ENCODE measurements at regions not wholly inside any gene's neighbourhood (a gene's known extent, or its start where the extent isn't known, plus 50 kb on each side); places are given as distances from the start of the nearest gene placed in this dataset.

- H3K9me2 ChIP-seq (replicated peaks; ENCODE audit: low read depth, low read length), result no peaks in the 10 kb centered on the region
- no peak overlapping the region for H2AFZ ChIP-seq (ENCODE audit: low read length)
- no peaks in the 10 kb centered on the region for H3F3A ChIP-seq (ENCODE audit: low read depth)
- no peaks in the 10 kb centered on the region for H3K79me2 ChIP-seq (ENCODE audit: insufficient read depth, low read length)
- H3K4me2 ChIP-seq (ENCODE audit: low read depth, low read length, poor library complexity, severe bottlenecking), result no peak overlapping the region
- H4K20me1 ChIP-seq (ENCODE audit: insufficient read depth, low read length, poor library complexity, severe bottlenecking), result no peaks in the 10 kb centered on the region
- no peak overlapping the region for H3K9ac ChIP-seq (ENCODE audit: low read depth, low read length, poor library complexity, severe bottlenecking)
- H3K36me3 ChIP-seq (ENCODE audit: insufficient read depth, low read length), result no peaks in the 10 kb centered on the region
- H3K9me3 ChIP-seq (ENCODE audit: insufficient read depth, low read depth, low read length), result no peaks in the 10 kb centered on the region
- H3K4me3 ChIP-seq (ENCODE audit: low read length, poor library complexity, severe bottlenecking), result no peak overlapping the region
- no peaks in the 10 kb centered on the region for H3K4me1 ChIP-seq (ENCODE audit: insufficient read depth, low read length, poor library complexity, severe bottlenecking)
- H3K27me3 ChIP-seq (ENCODE audit: insufficient read depth, low read length, poor library complexity, severe bottlenecking), result no peaks in the 10 kb centered on the region
- TF ChIP-seq, protein P1, sequence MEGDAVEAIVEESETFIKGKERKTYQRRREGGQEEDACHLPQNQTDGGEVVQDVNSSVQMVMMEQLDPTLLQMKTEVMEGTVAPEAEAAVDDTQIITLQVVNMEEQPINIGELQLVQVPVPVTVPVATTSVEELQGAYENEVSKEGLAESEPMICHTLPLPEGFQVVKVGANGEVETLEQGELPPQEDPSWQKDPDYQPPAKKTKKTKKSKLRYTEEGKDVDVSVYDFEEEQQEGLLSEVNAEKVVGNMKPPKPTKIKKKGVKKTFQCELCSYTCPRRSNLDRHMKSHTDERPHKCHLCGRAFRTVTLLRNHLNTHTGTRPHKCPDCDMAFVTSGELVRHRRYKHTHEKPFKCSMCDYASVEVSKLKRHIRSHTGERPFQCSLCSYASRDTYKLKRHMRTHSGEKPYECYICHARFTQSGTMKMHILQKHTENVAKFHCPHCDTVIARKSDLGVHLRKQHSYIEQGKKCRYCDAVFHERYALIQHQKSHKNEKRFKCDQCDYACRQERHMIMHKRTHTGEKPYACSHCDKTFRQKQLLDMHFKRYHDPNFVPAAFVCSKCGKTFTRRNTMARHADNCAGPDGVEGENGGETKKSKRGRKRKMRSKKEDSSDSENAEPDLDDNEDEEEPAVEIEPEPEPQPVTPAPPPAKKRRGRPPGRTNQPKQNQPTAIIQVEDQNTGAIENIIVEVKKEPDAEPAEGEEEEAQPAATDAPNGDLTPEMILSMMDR (conservative IDR thresholded peaks at IDR 0.05; ENCODE audit: low read length), result no peak
- no peak for TF ChIP-seq EZH2phosphoT487 (IDR thresholded peaks at IDR 0.05; ENCODE audit: borderline replicate concordance)
Measured at GRCh38 chr17:34075076-34075475, 180.0 kb upstream of the CCL2 start.

GRCh38 chr17:34076743-34077631 is 178.1 kb upstream of the CCL2 start:
- no peak overlapping the region for H3K4me2 ChIP-seq (ENCODE audit: low read depth, low read length, poor library complexity, severe bottlenecking)
- H3K36me3 ChIP-seq (ENCODE audit: insufficient read depth, low read length), result no peaks in the 10 kb centered on the region
- no peak for TF ChIP-seq EZH2phosphoT487 (IDR thresholded peaks at IDR 0.05; ENCODE audit: borderline replicate concordance)
- TF ChIP-seq, protein P1 (conservative IDR thresholded peaks at IDR 0.05; ENCODE audit: low read length), result no peak
- H3F3A ChIP-seq (ENCODE audit: low read depth), result no peaks in the 10 kb centered on the region
- no peaks in the 10 kb centered on the region for H3K9me2 ChIP-seq (replicated peaks; ENCODE audit: low read depth, low read length)
- no peak overlapping the region for H2AFZ ChIP-seq (ENCODE audit: low read length)
- H3K9ac ChIP-seq (ENCODE audit: low read depth, low read length, poor library complexity, severe bottlenecking), result no peak overlapping the region
- H3K9me3 ChIP-seq (ENCODE audit: insufficient read depth, low read depth, low read length), result no peaks in the 10 kb centered on the region
- no peak overlapping the region for H3K4me3 ChIP-seq (ENCODE audit: low read length, poor library complexity, severe bottlenecking)
- no peaks in the 10 kb centered on the region for H3K27me3 ChIP-seq (ENCODE audit: insufficient read depth, low read length, poor library complexity, severe bottlenecking)
- H4K20me1 ChIP-seq (ENCODE audit: insufficient read depth, low read length, poor library complexity, severe bottlenecking), result no peaks in the 10 kb centered on the region
- no peaks in the 10 kb centered on the region for H3K4me1 ChIP-seq (ENCODE audit: insufficient read depth, low read length, poor library complexity, severe bottlenecking)
- H3K79me2 ChIP-seq (ENCODE audit: insufficient read depth, low read length), result no peaks in the 10 kb centered on the region

DNA sequence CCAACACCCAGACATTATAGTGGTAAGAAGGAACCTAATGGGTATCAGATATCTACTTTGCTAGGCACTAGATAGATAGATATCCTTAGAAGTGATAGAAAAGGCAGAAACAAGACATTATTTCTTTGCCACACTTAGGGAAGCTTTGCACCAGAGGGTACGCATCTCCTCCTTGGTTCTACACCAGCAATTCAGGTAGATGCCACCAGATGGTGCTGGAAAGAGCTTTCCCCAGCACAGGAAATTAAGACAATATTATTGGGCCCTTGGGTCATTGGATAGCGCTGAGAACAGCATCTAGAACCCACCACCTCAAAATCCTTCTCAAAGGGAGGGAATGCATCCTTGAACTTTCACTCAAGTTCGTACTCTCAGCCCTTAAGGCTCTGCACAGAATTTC is 173.8 kb upstream of the CCL2 start:
- H3K9me3 ChIP-seq (ENCODE audit: insufficient read depth, low read depth, low read length), result no peaks in the 10 kb centered on the region
- H3F3A ChIP-seq (ENCODE audit: low read depth), result no peaks in the 10 kb centered on the region
- no peaks in the 10 kb centered on the region for H3K79me2 ChIP-seq (ENCODE audit: insufficient read depth, low read length)
- no peak overlapping the region for H2AFZ ChIP-seq (ENCODE audit: low read length)
- TF ChIP-seq, protein P1 (conservative IDR thresholded peaks at IDR 0.05; ENCODE audit: low read length), result peak; percentile 68
- TF ChIP-seq EZH2phosphoT487 (IDR thresholded peaks at IDR 0.05; ENCODE audit: borderline replicate concordance), result no peak
- no peaks in the 10 kb centered on the region for H3K9me2 ChIP-seq (replicated peaks; ENCODE audit: low read depth, low read length)
- no peak overlapping the region for H3K4me2 ChIP-seq (ENCODE audit: low read depth, low read length, poor library complexity, severe bottlenecking)
- no peak overlapping the region for H3K9ac ChIP-seq (ENCODE audit: low read depth, low read length, poor library complexity, severe bottlenecking)
- no peak overlapping the region for H3K4me3 ChIP-seq (ENCODE audit: low read length, poor library complexity, severe bottlenecking)
- H3K36me3 ChIP-seq (ENCODE audit: insufficient read depth, low read length), result no peaks in the 10 kb centered on the region
- no peaks in the 10 kb centered on the region for H3K4me1 ChIP-seq (ENCODE audit: insufficient read depth, low read length, poor library complexity, severe bottlenecking)
- H3K27me3 ChIP-seq (ENCODE audit: insufficient read depth, low read length, poor library complexity, severe bottlenecking), result no peaks in the 10 kb centered on the region
- no peaks in the 10 kb centered on the region for H4K20me1 ChIP-seq (ENCODE audit: insufficient read depth, low read length, poor library complexity, severe bottlenecking)

All from Loucy (cell line).